Heart left ventricle (tissue), 16 donors: ENCODE measurements at regions not wholly inside any gene's neighbourhood (a gene's known extent, or its start where the extent isn't known, plus 50 kb on each side); places are given as distances from the start of the nearest gene placed in this dataset.

ENCODE experiments used
- ATAC-seq, 4 donors: fragments of 200-7000 bp; cut with Tn5 transposase; one replicate each; pipeline ENCODE4 v1.9.1; 2020 to 2022; ENCODE audit warnings: moderate library complexity in 4 of 4, mild to moderate bottlenecking in 3 of 4, moderate number of reproducible peaks in 1 of 4
- DNase-seq, 5 donors: peaks; one replicate each; pipeline ENCODE4 v3.0.0-alpha.2; 2020
- H3K27ac ChIP-seq, 12 donors: fragments of 200-600 bp; sonication (generic) in 4 of 12; one replicate each; pipeline versions ENCODE4 v1.5.0 to v1.8.0; 2016 to 2022; ENCODE audit warnings: mild to moderate bottlenecking in 2 of 12
- H3K27me3 ChIP-seq, 9 donors: fragments of 200-600 bp; sonication (generic) in 2 of 9; one replicate each; pipeline versions ENCODE4 v1.5.1 to v1.8.0; 2016 to 2022; ENCODE audit warnings: mild to moderate bottlenecking in 3 of 9
- H3K36me3 ChIP-seq, 9 donors: fragments of 200-600 bp; sonication (generic) in 2 of 9; one replicate each; pipeline versions ENCODE4 v1.5.0 to v1.8.0; 2018 to 2022; ENCODE audit warnings: mild to moderate bottlenecking in 2 of 9
- H3K4me1 ChIP-seq, 12 donors: fragments of 200-600 bp; sonication (generic) in 4 of 12; one replicate each; pipeline versions ENCODE4 v1.5.0 to v1.8.0; 2016 to 2022; ENCODE audit warnings: mild to moderate bottlenecking in 3 of 12
- H3K4me3 ChIP-seq, 12 donors: fragments of 200-600 bp; sonication (generic) in 4 of 12; one replicate each; pipeline versions ENCODE4 v1.5.0 to v1.8.0; 2017 to 2022; ENCODE audit warnings: mild to moderate bottlenecking in 9 of 12, moderate library complexity in 4 of 12
- H3K9me3 ChIP-seq, 12 donors: fragments of 200-600 bp; sonication (generic) in 4 of 12; one replicate each; pipeline versions ENCODE4 v1.5.0 to v1.8.0; 2016 to 2022; ENCODE audit warnings: mild to moderate bottlenecking in 1 of 12
- POLR2A ChIP-seq, 2 donors: fragments of 450-650 bp; IDR thresholded peaks; one replicate each; pipeline ENCODE4 v1.6.1; 2017; ENCODE audit warnings: antibody characterized with exemption in 2 of 2, mild to moderate bottlenecking in 2 of 2, moderate library complexity in 2 of 2
- WGBS, 4 donors: extraction: QIAGEN DNeasy Blood & Tissue Kit in 2 of 4; methylation state at CpG; one replicate each; pipeline versions ENCODE4 v1.1.5 to v1.1.7; 2013 to 2018; 5-methylcytosine and 5-hydroxymethylcytosine counted together
- intact Hi-C, 10 donors: fragments of 100-400 bp; cut with DNase I; formaldehyde crosslinking; loops; one replicate each; pipeline versions ENCODE4 v1.11.1 to v1.14.2; 2022
- TF ChIP-seq, protein P1 (sequence below), 12 donors: fragments of 200-600 bp; sonication (generic) in 4 of 12; IDR thresholded peaks; one replicate each; pipeline versions ENCODE4 v1.5.0 to v1.8.0; 2018 to 2022; ENCODE audit warnings: antibody characterized with exemption in 12 of 12, mild to moderate bottlenecking in 5 of 12
- donor health status: ischemic (EF 13 %, LVEDD 7.1; RV severe dilation, severe dysfunction).
- donor health status: healthy with polysubstance abuse.
- donor health status: DM: no; HTN: yes; CAD: no.
- donor health status: DM: no; HTN: no; CAD: no.
- donor health status: ischemic (EF 25% LVEDD 6.9; RV normal size, moderate dysfunction).
- donor health status: ischemic (EF 25% LVEDD 5.7; RV mildly dilated, moderate dysfunction).
- donor health status: healthy.
- donor health status: DM: yes; HTN: yes; CAD: no.
- donor health status: ischemic (EF 35%, LVEDD 5.7; RV mildly dilated, moderate dysfunction).
- donor health status: nonischemic (EF 11% LVEDD 7.7; RV severe dilation, severe dysfunction).
- donor health status: DM: yes; HTN: yes; CAD: no.
- donor health status: PGD.
- donor health status: ischemic (EF 29% LVEDD 5.4; RV normal size, mild dysfunction).
- donor health status: nonischemic (EF 23%, LVEDD 6.1; RV moderate dilation, normal function).

DNA sequence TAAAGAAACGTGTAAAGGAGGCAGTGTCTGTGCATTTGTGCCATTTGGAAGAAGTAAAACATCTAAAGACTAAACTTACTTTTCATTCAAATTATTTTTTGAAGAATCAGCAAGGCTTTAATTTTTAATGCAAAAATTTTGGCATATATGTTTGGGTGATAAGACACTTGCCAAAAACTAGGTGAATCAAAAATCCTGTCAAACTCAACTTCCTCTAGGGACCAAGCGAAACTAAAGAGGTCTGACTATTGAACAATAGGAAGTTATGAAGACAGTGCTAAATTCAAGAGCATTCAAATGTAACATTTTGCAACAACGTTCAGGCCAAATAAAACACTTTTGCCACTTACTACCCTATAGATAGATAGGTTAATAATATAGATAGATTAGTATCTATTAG lies 306.1 kb downstream of the NOL4 start:
- intact Hi-C loops: no loop called here
- Histone ChIP-seq H3K27ac (no peak overlapping the region), H3K27me3 (peaks cover 0 to 3% (median 0%) of the 10 kb centered on the region in 9 donors), H3K36me3 (no peaks in the 10 kb centered on the region), H3K4me3 (no peak overlapping the region), H3K9me3 (no peaks in the 10 kb centered on the region), H3K4me1 (no peaks in the 10 kb centered on the region)
- 57 to 65% (median 64%) methylated on average over 3 of the region's 3 CpGs for WGBS, 4 donors
- DNase-seq: no peak
- ATAC-seq: no peak
- TF ChIP-seq, protein P1, sequence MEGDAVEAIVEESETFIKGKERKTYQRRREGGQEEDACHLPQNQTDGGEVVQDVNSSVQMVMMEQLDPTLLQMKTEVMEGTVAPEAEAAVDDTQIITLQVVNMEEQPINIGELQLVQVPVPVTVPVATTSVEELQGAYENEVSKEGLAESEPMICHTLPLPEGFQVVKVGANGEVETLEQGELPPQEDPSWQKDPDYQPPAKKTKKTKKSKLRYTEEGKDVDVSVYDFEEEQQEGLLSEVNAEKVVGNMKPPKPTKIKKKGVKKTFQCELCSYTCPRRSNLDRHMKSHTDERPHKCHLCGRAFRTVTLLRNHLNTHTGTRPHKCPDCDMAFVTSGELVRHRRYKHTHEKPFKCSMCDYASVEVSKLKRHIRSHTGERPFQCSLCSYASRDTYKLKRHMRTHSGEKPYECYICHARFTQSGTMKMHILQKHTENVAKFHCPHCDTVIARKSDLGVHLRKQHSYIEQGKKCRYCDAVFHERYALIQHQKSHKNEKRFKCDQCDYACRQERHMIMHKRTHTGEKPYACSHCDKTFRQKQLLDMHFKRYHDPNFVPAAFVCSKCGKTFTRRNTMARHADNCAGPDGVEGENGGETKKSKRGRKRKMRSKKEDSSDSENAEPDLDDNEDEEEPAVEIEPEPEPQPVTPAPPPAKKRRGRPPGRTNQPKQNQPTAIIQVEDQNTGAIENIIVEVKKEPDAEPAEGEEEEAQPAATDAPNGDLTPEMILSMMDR (IDR thresholded peaks at IDR 0.05): no peak
- no peak for TF ChIP-seq POLR2A (IDR thresholded peaks at IDR 0.05)

DNA sequence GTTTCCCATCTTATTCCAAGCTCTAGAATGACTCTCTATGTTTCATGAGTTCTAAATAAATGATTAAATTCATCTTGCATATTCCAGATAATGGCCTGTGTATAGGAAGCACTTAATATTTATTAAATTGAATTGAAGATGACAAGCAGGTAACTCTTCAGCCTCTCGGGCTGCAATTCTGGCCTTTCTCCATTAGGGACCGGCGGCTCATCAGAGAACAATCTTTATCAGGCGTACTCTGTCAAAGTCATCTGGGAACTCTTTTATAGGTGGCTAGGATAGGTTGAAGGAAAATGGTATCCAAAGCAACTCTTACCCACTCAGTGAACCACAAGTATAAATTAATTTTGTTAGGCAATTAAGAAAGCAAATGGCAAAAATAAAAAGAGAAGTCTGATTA lies 308.5 kb downstream of the NOL4 start:
- Histone ChIP-seq H3K36me3 (no peaks in the 10 kb centered on the region), H3K27me3 (peaks cover 0 to 3% (median 0%) of the 10 kb centered on the region in 9 donors), H3K27ac (no peak overlapping the region), H3K4me1 (no peaks in the 10 kb centered on the region), H3K4me3 (no peak overlapping the region), H3K9me3 (no peaks in the 10 kb centered on the region)
- ATAC-seq (no peak), DNase-seq (no peak)
- intact Hi-C loops: no loop called here
- WGBS, 4 donors: 67 to 70% (median 68%) methylated on average over 4 of the region's 4 CpGs
- TF ChIP-seq, protein P1 (IDR thresholded peaks at IDR 0.05): no peak
- TF ChIP-seq POLR2A (IDR thresholded peaks at IDR 0.05): no peak

DNA sequence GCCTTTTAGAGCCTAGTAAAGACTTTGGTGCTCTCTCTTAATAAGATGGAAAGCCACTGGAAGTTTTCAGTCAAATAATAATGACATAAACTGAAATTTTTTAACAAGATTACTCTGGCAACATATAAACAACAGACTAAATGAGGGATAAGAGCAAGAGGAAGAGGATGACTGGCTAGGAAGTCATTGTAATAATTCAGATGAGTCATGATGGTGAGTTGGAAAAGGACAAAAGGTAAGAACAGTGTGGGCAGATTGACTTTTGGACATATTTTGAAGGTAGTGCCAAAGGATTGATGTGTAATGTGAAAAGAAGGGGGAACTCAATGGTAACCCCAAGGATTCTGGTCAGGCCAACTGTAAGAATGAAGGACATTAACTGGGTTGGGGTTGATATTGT lies 310.3 kb downstream of the NOL4 start:
- H3K27ac ChIP-seq: no peak overlapping the region
- H3K36me3 ChIP-seq: no peaks in the 10 kb centered on the region
- DNase-seq (no peak), ATAC-seq (no peak)
- no peak overlapping the region for H3K4me3 ChIP-seq
- no peaks in the 10 kb centered on the region for H3K4me1 ChIP-seq
- TF ChIP-seq, protein P1 (IDR thresholded peaks at IDR 0.05): no peak
- no peak for TF ChIP-seq POLR2A (IDR thresholded peaks at IDR 0.05)
- intact Hi-C loops: no loop called here
- H3K9me3 ChIP-seq: no peaks in the 10 kb centered on the region
- peaks cover 0 to 3% (median 0%) of the 10 kb centered on the region in 9 donors for H3K27me3 ChIP-seq

DNA sequence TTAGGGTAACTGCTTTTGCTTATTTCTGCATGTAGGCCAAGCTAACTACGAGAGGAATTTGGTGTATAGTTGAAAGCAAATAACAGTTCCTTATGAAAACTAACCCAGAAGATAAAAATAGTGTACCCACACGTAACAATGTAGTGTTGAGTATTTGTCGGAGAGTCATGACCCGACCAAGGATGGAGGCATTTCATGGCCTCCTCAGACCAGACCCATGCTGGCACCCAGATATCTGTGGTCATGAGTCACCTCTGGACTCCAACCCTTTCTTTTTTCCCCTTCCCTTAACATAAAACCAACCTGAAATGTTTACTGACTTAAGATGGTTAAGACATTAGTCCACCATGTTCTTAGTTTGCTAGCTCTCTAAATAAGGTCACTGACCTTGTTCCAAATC lies 318.7 kb downstream of the NOL4 start:
- intact Hi-C loops: no loop called here
- WGBS, 4 donors: 77 to 82% (median 79%) methylated on average over 4 of the region's 4 CpGs
- DNase-seq: no peak
- no peaks in the 10 kb centered on the region for H3K36me3 ChIP-seq
- H3K4me1 ChIP-seq: no peaks in the 10 kb centered on the region
- H3K9me3 ChIP-seq: peaks cover 0 to 42% (median 6%) of the 10 kb centered on the region in 12 donors
- H3K4me3 ChIP-seq: no peak overlapping the region
- H3K27me3 ChIP-seq: no peaks in the 10 kb centered on the region
- no peak for ATAC-seq
- TF ChIP-seq, protein P1 (IDR thresholded peaks at IDR 0.05): no peak
- no peak overlapping the region for H3K27ac ChIP-seq
